Smooth muscle cell (in vitro differentiated cells): ENCODE measurements at regions not wholly inside any gene's neighbourhood (a gene's known extent, or its start where the extent isn't known, plus 50 kb on each side); places are given as distances from the start of the nearest gene placed in this dataset.

Experiments used
- DNase-seq: peaks from one replicate; lab custom pipeline; 2025; ENCODE audit not compliant: unreplicated experiment; lab: John Stamatoyannopoulos, UW
- H2AFZ ChIP-seq: fragments of 200-600 bp; sonication (generic); 2 replicates; pipeline ENCODE4 v1.6.0; 2016; ENCODE audit warnings: antibody characterized with exemption, low read depth, mild to moderate bottlenecking
- H3F3A ChIP-seq: fragments of 200-600 bp; sonication (generic); 2 replicates; pipeline ENCODE4 v1.6.0; 2017; ENCODE audit warnings: antibody characterized with exemption, low read depth
- H3K27ac ChIP-seq: fragments of 200-600 bp; sonication (generic); 2 replicates; pipeline ENCODE4 v1.5.1; 2016; ENCODE audit warnings: low read depth, mild to moderate bottlenecking
- H3K27me3 ChIP-seq: fragments of 200-600 bp; sonication (generic); 2 replicates; pipeline ENCODE4 v1.6.1; 2016; ENCODE audit warnings: low read depth, mild to moderate bottlenecking
- H3K36me3 ChIP-seq: fragments of 200-600 bp; sonication (generic); 2 replicates; pipeline ENCODE4 v1.5.1; 2016; ENCODE audit warnings: low read depth
- H3K4me1 ChIP-seq: fragments of 200-600 bp; sonication (generic); 2 replicates; pipeline ENCODE4 v1.5.1; 2016; ENCODE audit warnings: low read depth
- H3K4me2 ChIP-seq: fragments of 200-600 bp; sonication (generic); 2 replicates; pipeline ENCODE4 v1.6.0; 2016; ENCODE audit warnings: mild to moderate bottlenecking
- H3K4me3 ChIP-seq: fragments of 200-600 bp; sonication (generic); 2 replicates; pipeline ENCODE4 v1.5.1; 2016; ENCODE audit warnings: mild to moderate bottlenecking
- H3K79me2 ChIP-seq: fragments of 200-600 bp; sonication (generic); 2 replicates; pipeline ENCODE4 v1.6.0; 2016; ENCODE audit warnings: low read depth, mild to moderate bottlenecking
- H3K9ac ChIP-seq: fragments of 200-600 bp; sonication (generic); 2 replicates; pipeline ENCODE4 v1.6.0; 2016; ENCODE audit warnings: low read depth
- H3K9me3 ChIP-seq: fragments of 200-600 bp; sonication (generic); replicated peaks from 2 replicates; pipeline ENCODE4 v1.5.1; 2016; ENCODE audit warnings: low read depth
- H4K20me1 ChIP-seq: fragments of 200-600 bp; sonication (generic); 2 replicates; pipeline ENCODE4 v1.6.0; 2016; ENCODE audit warnings: low read depth
- whole genome bisulfite sequencing: methylation state at CpG from one replicate; pipeline ENCODE4 v1.1.7; 2016; ENCODE audit warnings: low lambda C conversion rate; 5-methylcytosine and 5-hydroxymethylcytosine counted together
- TF ChIP-seq, protein P1 (sequence below): fragments of 200-600 bp; sonication (generic); IDR thresholded peaks from 2 replicates; pipeline ENCODE4 v1.5.1; 2017; ENCODE audit warnings: borderline replicate concordance, mild to moderate bottlenecking, antibody characterized with exemption; ENCODE audit not compliant: insufficient read depth, poor library complexity, severe bottlenecking

DNA sequence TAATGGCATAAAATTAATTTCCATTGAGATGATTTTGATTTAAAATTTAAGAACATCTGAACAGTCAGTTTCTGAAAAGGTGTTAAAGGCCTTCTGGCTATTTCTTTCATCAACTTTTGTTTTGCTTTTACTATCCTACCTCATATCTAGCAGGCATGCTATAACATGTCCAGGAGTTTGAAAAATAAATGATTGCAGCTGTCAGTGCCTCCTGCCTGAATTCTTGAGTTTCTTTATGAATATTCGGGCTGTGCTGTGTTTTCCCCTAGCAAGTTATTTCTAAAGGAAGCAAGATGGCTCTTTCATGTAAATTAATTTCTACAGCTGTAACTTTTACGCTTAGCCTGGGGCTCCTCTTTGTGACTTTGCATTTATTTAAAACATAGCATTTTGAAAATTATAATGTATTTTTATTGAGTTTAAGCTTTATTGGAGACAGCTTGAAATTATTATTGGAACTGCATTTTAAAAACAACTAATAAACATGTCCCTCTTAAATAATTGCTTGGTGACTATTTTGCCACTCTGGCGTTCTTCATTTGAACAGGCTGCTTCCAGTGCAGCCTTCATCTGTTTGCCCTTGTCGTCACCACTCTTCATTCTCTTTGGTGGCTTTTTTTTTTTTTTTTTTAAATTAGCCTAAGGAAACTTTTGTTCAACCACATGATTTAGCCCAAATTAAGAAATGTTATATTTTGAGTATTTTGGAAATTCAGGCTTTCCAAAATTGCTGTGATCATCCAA lies 1083.4 kb upstream of the LRRN3 start:
- Histone ChIP-seq H3K9ac (no peak overlapping the region), H3K4me3 (no peak overlapping the region), H4K20me1 (no peaks in the 10 kb centered on the region), H3K27ac (no peak overlapping the region), H3K36me3 (no peaks in the 10 kb centered on the region), H3F3A (no peaks in the 10 kb centered on the region), H2AFZ (peak overlapping the region; percentile 36), H3K9me3 (no peaks in the 10 kb centered on the region), H3K4me2 (no peak overlapping the region), H3K4me1 (no peaks in the 10 kb centered on the region), H3K79me2 (no peaks in the 10 kb centered on the region), H3K27me3 (no peaks in the 10 kb centered on the region)
- WGBS: 75% methylated on average over 4 of the region's 4 CpGs
- DNase-seq: no peak
- TF ChIP-seq, protein P1, sequence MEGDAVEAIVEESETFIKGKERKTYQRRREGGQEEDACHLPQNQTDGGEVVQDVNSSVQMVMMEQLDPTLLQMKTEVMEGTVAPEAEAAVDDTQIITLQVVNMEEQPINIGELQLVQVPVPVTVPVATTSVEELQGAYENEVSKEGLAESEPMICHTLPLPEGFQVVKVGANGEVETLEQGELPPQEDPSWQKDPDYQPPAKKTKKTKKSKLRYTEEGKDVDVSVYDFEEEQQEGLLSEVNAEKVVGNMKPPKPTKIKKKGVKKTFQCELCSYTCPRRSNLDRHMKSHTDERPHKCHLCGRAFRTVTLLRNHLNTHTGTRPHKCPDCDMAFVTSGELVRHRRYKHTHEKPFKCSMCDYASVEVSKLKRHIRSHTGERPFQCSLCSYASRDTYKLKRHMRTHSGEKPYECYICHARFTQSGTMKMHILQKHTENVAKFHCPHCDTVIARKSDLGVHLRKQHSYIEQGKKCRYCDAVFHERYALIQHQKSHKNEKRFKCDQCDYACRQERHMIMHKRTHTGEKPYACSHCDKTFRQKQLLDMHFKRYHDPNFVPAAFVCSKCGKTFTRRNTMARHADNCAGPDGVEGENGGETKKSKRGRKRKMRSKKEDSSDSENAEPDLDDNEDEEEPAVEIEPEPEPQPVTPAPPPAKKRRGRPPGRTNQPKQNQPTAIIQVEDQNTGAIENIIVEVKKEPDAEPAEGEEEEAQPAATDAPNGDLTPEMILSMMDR: no peak

DNA sequence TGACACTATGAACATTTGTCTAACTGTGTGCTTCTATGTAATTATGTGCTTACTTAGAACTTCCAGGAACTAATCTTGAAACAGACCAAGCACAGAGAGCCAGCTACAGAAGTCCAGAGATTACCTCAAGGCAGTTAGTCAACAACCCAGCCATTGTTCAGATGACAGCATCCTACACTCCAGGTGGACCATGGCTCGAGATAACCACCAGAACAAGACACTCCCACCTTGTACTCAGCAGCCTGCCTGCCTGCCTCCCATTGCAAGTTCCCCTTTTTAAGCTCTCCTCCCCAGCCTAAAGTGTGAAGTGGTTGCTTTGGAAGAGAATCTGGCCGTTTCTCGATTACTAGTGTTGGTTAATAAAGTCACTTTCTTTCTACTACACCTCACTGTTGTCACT lies 1080.6 kb upstream of the LRRN3 start:
- Histone ChIP-seq H3K27ac (no peak overlapping the region), H3K4me1 (no peaks in the 10 kb centered on the region), H3K27me3 (no peaks in the 10 kb centered on the region), H2AFZ (no peak overlapping the region), H3K4me3 (no peak overlapping the region), H3K79me2 (no peaks in the 10 kb centered on the region), H3K9me3 (no peaks in the 10 kb centered on the region), H4K20me1 (no peaks in the 10 kb centered on the region), H3F3A (no peaks in the 10 kb centered on the region), H3K4me2 (no peak overlapping the region), H3K36me3 (no peaks in the 10 kb centered on the region), H3K9ac (no peak overlapping the region)
- DNase-seq: no peak
- TF ChIP-seq, protein P1: no peak
- WGBS: 78% methylated on average over 3 of the region's 3 CpGs

DNA sequence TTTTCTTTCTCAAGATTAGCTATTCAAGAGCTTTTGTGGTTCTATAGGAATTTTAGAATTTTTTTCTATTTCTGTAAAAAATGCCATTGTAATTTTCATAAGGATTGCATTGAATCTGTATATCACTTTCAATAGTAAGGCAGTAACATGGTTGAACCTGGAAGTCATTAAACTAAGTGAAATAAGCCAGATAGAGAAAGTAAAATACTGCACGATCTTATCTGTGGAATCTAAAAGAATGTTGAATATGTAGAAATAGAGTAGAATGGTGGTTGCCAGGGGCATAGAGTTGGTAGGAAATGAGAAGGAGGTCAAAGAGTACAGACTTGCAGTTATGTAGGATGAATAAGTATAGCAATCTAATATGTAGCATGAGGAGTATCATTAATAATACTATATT lies 1073.5 kb upstream of the LRRN3 start:
- Histone ChIP-seq H3K9ac (no peak overlapping the region), H3K9me3 (no peaks in the 10 kb centered on the region), H3K4me3 (no peak overlapping the region), H3K79me2 (no peaks in the 10 kb centered on the region), H3K27me3 (no peaks in the 10 kb centered on the region), H3K4me2 (no peak overlapping the region), H3K27ac (no peak overlapping the region), H2AFZ (no peak overlapping the region), H3K36me3 (no peaks in the 10 kb centered on the region), H4K20me1 (no peaks in the 10 kb centered on the region), H3K4me1 (no peaks in the 10 kb centered on the region), H3F3A (no peaks in the 10 kb centered on the region)
- TF ChIP-seq, protein P1: no peak
- WGBS: 62% methylated on average over 1 of the region's 1 CpG
- no peak for DNase-seq

DNA sequence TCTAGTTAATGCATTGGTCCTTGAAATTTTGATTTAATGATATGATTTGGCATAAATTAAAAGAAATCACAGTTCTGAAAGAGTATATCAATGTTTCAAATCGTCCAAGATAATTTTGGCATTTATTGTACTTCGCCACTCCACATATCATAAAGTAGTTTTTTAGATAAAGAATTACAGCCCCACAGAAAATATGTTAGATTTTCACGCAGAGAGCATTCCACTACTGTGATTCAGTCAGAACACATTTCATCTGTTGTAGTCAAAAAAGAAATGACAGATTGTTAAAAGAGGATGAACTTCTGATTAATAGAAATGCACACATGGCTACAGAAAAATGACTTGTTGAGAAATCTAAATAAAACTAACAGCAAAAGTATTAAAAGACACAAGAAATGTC lies 1063.5 kb upstream of the LRRN3 start:
- TF ChIP-seq, protein P1: no peak
- no peak overlapping the region for H3K27ac ChIP-seq
- peaks cover 5% of the 10 kb centered on the region for H3K27me3 ChIP-seq
- WGBS: 65% methylated on average over 3 of the region's 3 CpGs
- H3K79me2 ChIP-seq: no peaks in the 10 kb centered on the region
- H3K9ac ChIP-seq: no peak overlapping the region
- no peaks in the 10 kb centered on the region for H4K20me1 ChIP-seq
- no peak overlapping the region for H2AFZ ChIP-seq
- H3K9me3 ChIP-seq: no peaks in the 10 kb centered on the region
- H3K36me3 ChIP-seq: no peaks in the 10 kb centered on the region
- DNase-seq: no peak
- no peak overlapping the region for H3K4me2 ChIP-seq
- no peaks in the 10 kb centered on the region for H3K4me1 ChIP-seq
- H3K4me3 ChIP-seq: no peak overlapping the region
- no peaks in the 10 kb centered on the region for H3F3A ChIP-seq
